Uterus (tissue), 3 donors: ENCODE measurements at regions not wholly inside any gene's neighbourhood (a gene's known extent, or its start where the extent isn't known, plus 50 kb on each side); places are given as distances from the start of the nearest gene placed in this dataset.
"Not testable (repeated sequence)": the region's sequence is repeated elsewhere in the genome, so short reads cannot be mapped to it uniquely, and the experiment has no call there.

Experiments used
- DNase-seq, 2 donors: peaks; one replicate each; pipeline ENCODE4 v3.0.0-alpha.2; 2019 to 2020
- H3K27ac ChIP-seq, 2 donors: fragments of 200-600 bp; sonication (generic); 1 replicate in 1 of 2; 2 replicates in 1 of 2; pipeline ENCODE4 v1.5.1; 2016 to 2018
- H3K27me3 ChIP-seq, 2 donors: fragments of 200-600 bp; sonication (generic); one replicate each; pipeline ENCODE4 v1.5.1; 2018 to 2019; ENCODE audit warnings: control low read depth in 1 of 2
- H3K36me3 ChIP-seq, 2 donors: fragments of 200-600 bp; sonication (generic); one replicate each; pipeline ENCODE4 v1.5.1; 2019; ENCODE audit warnings: control low read depth in 1 of 2
- H3K4me1 ChIP-seq, 2 donors: fragments of 200-600 bp; sonication (generic); one replicate each; pipeline ENCODE4 v1.5.1; 2018 to 2019; ENCODE audit warnings: control low read depth in 1 of 2
- H3K4me3 ChIP-seq, 2 donors: fragments of 200-600 bp; sonication (generic); 1 replicate in 1 of 2; 2 replicates in 1 of 2; pipeline ENCODE4 v1.5.1; 2018 to 2019; ENCODE audit warnings: mild to moderate bottlenecking in 1 of 2
- H3K9me3 ChIP-seq, 2 donors: fragments of 200-600 bp; sonication (generic); one replicate each; pipeline ENCODE4 v1.5.1; 2019; ENCODE audit warnings: control low read depth in 1 of 2
- CTCF ChIP-seq, 4 experiments: fragments of 200-600 bp in 2 of 4; fragments of 450-650 bp in 2 of 4; sonication (generic) in 2 of 4; IDR thresholded peaks; one replicate each; pipeline ENCODE4 v1.5.1; 2016 to 2019; ENCODE audit warnings: antibody characterized with exemption in 4 of 4, mild to moderate bottlenecking in 2 of 4, moderate library complexity in 1 of 4
- POLR2A ChIP-seq, 2 donors: fragments of 450-650 bp; IDR thresholded peaks; one replicate each; pipeline ENCODE4 v1.6.1; 2016; ENCODE audit warnings: antibody characterized with exemption in 2 of 2, mild to moderate bottlenecking in 1 of 2, moderate library complexity in 1 of 2
- intact Hi-C: fragments of 100-400 bp; cut with DNase I; formaldehyde crosslinking; loops from one replicate; pipeline ENCODE4 v1.15.1; 2023; ENCODE audit warnings: low total_unique reads
- donor health status: DM: yes; HTN: yes; CAD: no.

DNA sequence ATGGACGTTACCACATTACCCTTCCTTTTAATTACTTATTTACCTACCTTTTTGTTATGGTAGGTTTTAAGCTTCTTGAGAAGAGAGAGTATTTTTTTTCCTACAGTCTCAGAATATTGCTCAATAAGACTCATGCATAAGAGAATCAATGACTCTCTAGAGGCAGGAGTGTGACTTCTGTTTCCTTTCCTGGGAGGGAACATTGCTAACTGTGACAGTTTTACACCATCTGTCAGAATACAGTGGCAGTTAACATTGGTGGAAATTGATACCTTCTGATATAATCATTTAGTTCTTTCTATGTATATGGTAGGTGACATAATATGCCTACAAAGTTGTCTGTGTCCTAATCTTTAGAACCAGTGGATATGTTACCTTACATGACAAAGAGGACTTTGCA lies 348.7 kb upstream of the POT1 start:
- no peak for DNase-seq
- TF ChIP-seq POLR2A (IDR thresholded peaks at IDR 0.05) = no peak
- TF ChIP-seq CTCF (IDR thresholded peaks at IDR 0.05) = no peak
- Histone ChIP-seq H3K9me3 (no peaks in the 10 kb centered on the region), H3K4me1 (no peaks in the 10 kb centered on the region), H3K4me3 (no peak overlapping the region), H3K36me3 (no peaks in the 10 kb centered on the region), H3K27ac (no peak overlapping the region), H3K27me3 (no peaks in the 10 kb centered on the region)
- intact Hi-C loops = no loop called here

- H3K4me3 ChIP-seq, intact Hi-C loops, H3K27me3 ChIP-seq, H3K36me3 ChIP-seq, H3K9me3 ChIP-seq, H3K4me1 ChIP-seq, DNase-seq, H3K27ac ChIP-seq: not testable (repeated sequence)
These were observed 345.1 kb upstream of the POT1 start for GRCh38 chr7:125274742-125275141.

GRCh38 chr7:125264174-125264856 lies 334.7 kb upstream of the POT1 start:
- H3K36me3 ChIP-seq, H3K9me3 ChIP-seq, intact Hi-C loops, H3K4me1 ChIP-seq, DNase-seq, H3K27me3 ChIP-seq, H3K27ac ChIP-seq, H3K4me3 ChIP-seq: not testable (repeated sequence)

GRCh38 chr7:125258876-125259417 lies 329.3 kb upstream of the POT1 start:
- H3K36me3 ChIP-seq, H3K27ac ChIP-seq, intact Hi-C loops, H3K4me1 ChIP-seq, H3K9me3 ChIP-seq, DNase-seq, H3K27me3 ChIP-seq, H3K4me3 ChIP-seq: not testable (repeated sequence)

- H3K27me3 ChIP-seq = no peaks in the 10 kb centered on the region
- no peaks in the 10 kb centered on the region for H3K36me3 ChIP-seq
- TF ChIP-seq POLR2A (IDR thresholded peaks at IDR 0.05) (no peak), CTCF (IDR thresholded peaks at IDR 0.05) (no peak)
- H3K9me3 ChIP-seq = no peaks in the 10 kb centered on the region
- H3K4me1 ChIP-seq = no peaks in the 10 kb centered on the region
- DNase-seq = no peak
- H3K4me3 ChIP-seq = no peak overlapping the region
- no peak overlapping the region for H3K27ac ChIP-seq
- intact Hi-C loops = no loop called here
These were observed 328.0 kb upstream of the POT1 start for GRCh38 chr7:125257617-125258016.

- H3K27ac ChIP-seq = no peak overlapping the region
- no peak overlapping the region for H3K4me3 ChIP-seq
- H3K4me1 ChIP-seq = no peaks in the 10 kb centered on the region
These were observed 326.8 kb upstream of the POT1 start for GRCh38 chr7:125256446-125256845.

More at GRCh38 chr7:125256446-125256845, 326.8 kb upstream of the POT1 start:
- no peak for TF ChIP-seq CTCF (IDR thresholded peaks at IDR 0.05)
- no peak for TF ChIP-seq POLR2A (IDR thresholded peaks at IDR 0.05)
- no peak for DNase-seq
- intact Hi-C loops = no loop called here
- Histone ChIP-seq H3K27me3 (no peaks in the 10 kb centered on the region), H3K36me3 (no peaks in the 10 kb centered on the region), H3K9me3 (no peaks in the 10 kb centered on the region)
